NCI-H1092 (cell line): ENCODE measurements at regions not wholly inside any gene's neighbourhood (a gene's known extent, or its start where the extent isn't known, plus 50 kb on each side); places are given as distances from the start of the nearest gene placed in this dataset.

Source experiments
- DNase-seq: peaks from one replicate; lab custom pipeline; 2025; lab: John Stamatoyannopoulos, UW

- DNase-seq, result no peak
Measured at GRCh38 chr10:64079341-64079740, 558.1 kb downstream of the REEP3 start.

- DNase-seq, result no peak
Measured at GRCh38 chr10:64080071-64080470, 558.9 kb downstream of the REEP3 start.

- no peak for DNase-seq
Measured at GRCh38 chr10:64081947-64082482, 560.8 kb downstream of the REEP3 start.

GRCh38 chr10:64086083-64086767 lies 565.0 kb downstream of the REEP3 start:
- DNase-seq, result no peak

- DNase-seq, result no peak
Measured at GRCh38 chr10:64089648-64090047, 568.4 kb downstream of the REEP3 start.

- DNase-seq, result no peak
Measured at GRCh38 chr10:64090865-64091264, 569.7 kb downstream of the REEP3 start.

GRCh38 chr10:64091897-64092296 lies 570.7 kb downstream of the REEP3 start:
- no peak for DNase-seq

- DNase-seq, result no peak
Measured at GRCh38 chr10:64093304-64093703, 572.1 kb downstream of the REEP3 start.

GRCh38 chr10:64093946-64094535 lies 572.8 kb downstream of the REEP3 start:
- DNase-seq, result no peak

GRCh38 chr10:64096941-64097340 lies 575.7 kb downstream of the REEP3 start:
- no peak for DNase-seq

- no peak for DNase-seq
Measured at GRCh38 chr10:64097391-64098122, 576.4 kb downstream of the REEP3 start.

GRCh38 chr10:64098994-64099393 lies 577.8 kb downstream of the REEP3 start:
- DNase-seq, result no peak

- no peak for DNase-seq
Measured at GRCh38 chr10:64101606-64102263, 580.5 kb downstream of the REEP3 start.

- DNase-seq, result no peak
Measured at GRCh38 chr10:64102264-64102633, 581.0 kb downstream of the REEP3 start.

- DNase-seq, result no peak
Measured at GRCh38 chr10:64102916-64103315, 581.7 kb downstream of the REEP3 start.

GRCh38 chr10:64103750-64104470 lies 582.7 kb downstream of the REEP3 start:
- DNase-seq, result no peak

GRCh38 chr10:64109926-64110495 lies 588.8 kb downstream of the REEP3 start:
- DNase-seq, result no peak

- no peak for DNase-seq
Measured at GRCh38 chr10:64112701-64113355, 591.6 kb downstream of the REEP3 start.

- DNase-seq, result no peak
Measured at GRCh38 chr10:64113375-64113774, 592.2 kb downstream of the REEP3 start.

- DNase-seq, result no peak
Measured at GRCh38 chr10:64113792-64114191, 592.6 kb downstream of the REEP3 start.

GRCh38 chr10:64115471-64115870 lies 594.3 kb downstream of the REEP3 start:
- no peak for DNase-seq
